HL-60 (cell line): ENCODE measurements at regions not wholly inside any gene's neighbourhood (a gene's known extent, or its start where the extent isn't known, plus 50 kb on each side); places are given as distances from the start of the nearest gene placed in this dataset.

Experiments
- DNase-seq, 2 experiments: peaks; one replicate each; pipeline ENCODE4 v3.0.0-alpha.2; 2010 to 2020; ENCODE audit warnings: low read depth in 1 of 2, low spot score in 1 of 2
- H3K27ac ChIP-seq: fragments of 250-450 bp; sonication (Bioruptor Pico); replicated peaks from 2 replicates; pipeline ENCODE4 v1.5.1; 2020; ENCODE audit warnings: mild to moderate bottlenecking, moderate library complexity
- H3K27me3 ChIP-seq: fragments of 250-450 bp; sonication (Bioruptor Pico); 2 replicates; pipeline ENCODE4 v1.5.1; 2021; ENCODE audit warnings: mild to moderate bottlenecking, moderate library complexity; ENCODE audit not compliant: insufficient read depth, poor library complexity, severe bottlenecking
- H3K4me3 ChIP-seq: replicated peaks from 2 replicates; pipeline ENCODE4 v1.5.1; 2011; ENCODE audit warnings: mild to moderate bottlenecking, control low read depth, low read length; ENCODE audit not compliant: insufficient read depth
- CTCF ChIP-seq: IDR thresholded peaks from one replicate; pipeline ENCODE4 v1.5.1; 2011; ENCODE audit warnings: low read length, control low read depth, inconsistent platforms; ENCODE audit not compliant: insufficient read depth
- GABPA ChIP-seq: IDR thresholded peaks from 2 replicates; pipeline ENCODE4 v1.6.1; 2012; ENCODE audit warnings: low read depth
- POLR2AphosphoS5 ChIP-seq: IDR thresholded peaks from 2 replicates; pipeline ENCODE4 v1.6.1; 2012; ENCODE audit warnings: low read depth
- REST ChIP-seq: IDR thresholded peaks from 2 replicates; pipeline ENCODE4 v1.6.1; 2012; ENCODE audit warnings: low read depth; ENCODE audit not compliant: insufficient replicate concordance
- SPI1 ChIP-seq: IDR thresholded peaks from 2 replicates; pipeline ENCODE4 v1.6.1; 2012; ENCODE audit warnings: low read depth, mild to moderate bottlenecking, borderline replicate concordance

GRCh38 chr6:16857969-16858592 is 96.8 kb upstream of the ATXN1 start:
- no peak for DNase-seq
- Histone ChIP-seq H3K4me3 (no peak overlapping the region), H3K27ac (no peak overlapping the region), H3K27me3 (no peaks in the 10 kb centered on the region)
- no peak for TF ChIP-seq POLR2AphosphoS5
- no peak for TF ChIP-seq GABPA
- TF ChIP-seq REST = no peak
- TF ChIP-seq CTCF = no peak
- TF ChIP-seq SPI1 = no peak

GRCh38 chr6:16855460-16855859 is 94.2 kb upstream of the ATXN1 start:
- Histone ChIP-seq H3K27ac (no peak overlapping the region), H3K4me3 (no peak overlapping the region), H3K27me3 (no peaks in the 10 kb centered on the region)
- TF ChIP-seq GABPA (no peak), SPI1 (no peak), POLR2AphosphoS5 (no peak), CTCF (no peak), REST (no peak)
- DNase-seq = no peak

- Histone ChIP-seq H3K27me3 (no peaks in the 10 kb centered on the region), H3K4me3 (no peak overlapping the region), H3K27ac (no peak overlapping the region)
- DNase-seq = no peak
- TF ChIP-seq GABPA (no peak), SPI1 (no peak), POLR2AphosphoS5 (no peak), REST (no peak), CTCF (no peak)
Measured at GRCh38 chr6:16854986-16855385, 93.7 kb upstream of the ATXN1 start.
